Fibroblast of upper back skin (primary cell): ENCODE measurements at regions not wholly inside any gene's neighbourhood (a gene's known extent, or its start where the extent isn't known, plus 50 kb on each side); places are given as distances from the start of the nearest gene placed in this dataset.

Experiments
- DNase-seq: peaks from one replicate; pipeline ENCODE4 v3.0.0-alpha.2; 2013

GRCh38 chr7:41910940-41911600 lies 208.2 kb upstream of the INHBA start:
- peak; percentile 84 for DNase-seq

- DNase-seq: no peak
Observed at GRCh38 chr7:41907444-41907843, 204.6 kb upstream of the INHBA start.

GRCh38 chr7:41900532-41900931 lies 197.6 kb upstream of the INHBA start:
- DNase-seq: no peak

GRCh38 chr7:41899823-41900433 lies 197.0 kb upstream of the INHBA start:
- DNase-seq: no peak

- no peak for DNase-seq
Observed at GRCh38 chr7:41893656-41894055, 190.8 kb upstream of the INHBA start.

- no peak for DNase-seq
Observed at GRCh38 chr7:41892356-41893100, 189.6 kb upstream of the INHBA start.

GRCh38 chr7:41891950-41892349 lies 189.1 kb upstream of the INHBA start:
- no peak for DNase-seq

GRCh38 chr7:41890631-41891274 lies 187.9 kb upstream of the INHBA start:
- DNase-seq: no peak

GRCh38 chr7:41889472-41889871 lies 186.6 kb upstream of the INHBA start:
- no peak for DNase-seq

GRCh38 chr7:41889040-41889439 lies 186.2 kb upstream of the INHBA start:
- no peak for DNase-seq

- DNase-seq: peak; percentile 56
Observed at GRCh38 chr7:41887416-41887815, 184.5 kb upstream of the INHBA start.

- peak; percentile 99 for DNase-seq
Observed at GRCh38 chr7:41886901-41887311, 184.0 kb upstream of the INHBA start.

- DNase-seq: peak; percentile 99
Observed at GRCh38 chr7:41886262-41886900, 183.5 kb upstream of the INHBA start.

- peak; percentile 31 for DNase-seq
Observed at GRCh38 chr7:41885748-41886147, 182.9 kb upstream of the INHBA start.

- DNase-seq: peak; percentile 84
Observed at GRCh38 chr7:41885078-41885477, 182.2 kb upstream of the INHBA start.

- DNase-seq: no peak
Observed at GRCh38 chr7:41882745-41883420, 180.0 kb upstream of the INHBA start.

GRCh38 chr7:41882256-41882655 lies 179.4 kb upstream of the INHBA start:
- DNase-seq: no peak

- no peak for DNase-seq
Observed at GRCh38 chr7:41881331-41882130, 178.6 kb upstream of the INHBA start.

GRCh38 chr7:41880107-41880506 lies 177.2 kb upstream of the INHBA start:
- DNase-seq: peak; percentile 100

- DNase-seq: peak; percentile 57
Observed at GRCh38 chr7:41879403-41879802, 176.5 kb upstream of the INHBA start.
